Panc1 (cell line): ENCODE measurements at regions not wholly inside any gene's neighbourhood (a gene's known extent, or its start where the extent isn't known, plus 50 kb on each side); places are given as distances from the start of the nearest gene placed in this dataset.

Source experiments
- ATAC-seq: fragments of 200-7000 bp; cut with Tn5 transposase; 2 replicates; pipeline ENCODE4 v1.9.1; 2020; ENCODE audit warnings: mild to moderate bottlenecking, moderate library complexity
- BruUV-seq: library from RNA; stranded (reverse); fragments of 400-500 nt; replicated peaks from 2 replicates; lab custom pipeline; 2021; lab: Mats Ljungman, UMichigan
- CTCF ChIA-PET: fragments of 300-600 bp; sonication (Branson Sonifier 250); formaldehyde crosslinking; loops from one replicate; lab custom pipeline; 2022; ENCODE audit warnings: antibody characterized with exemption; lab: Charles Lee
- POLR2A ChIA-PET: fragments of 300-600 bp; sonication (Branson Sonifier 250); formaldehyde crosslinking; loops from one replicate; lab custom pipeline; 2022; ENCODE audit warnings: antibody characterized with exemption; lab: Charles Lee
- DNase-seq: peaks from one replicate; pipeline ENCODE4 v3.0.0-alpha.2; 2010; ENCODE audit warnings: low read depth, low spot score
- H3K27ac ChIP-seq: 2 replicates; pipeline ENCODE4 v1.5.1; 2011; ENCODE audit warnings: mild to moderate bottlenecking, low read length, inconsistent platforms
- H3K27me3 ChIP-seq: fragments of 200-500 bp; sonication (Bioruptor generic); 2 replicates; pipeline ENCODE4 v1.6.0; 2014; ENCODE audit warnings: low read length, inconsistent platforms; ENCODE audit not compliant: control insufficient read depth, insufficient read depth
- H3K36me3 ChIP-seq: fragments of 200-500 bp; sonication (Bioruptor generic); 2 replicates; pipeline ENCODE4 v1.5.1; 2014; ENCODE audit warnings: inconsistent platforms, mild to moderate bottlenecking, low read length, moderate library complexity; ENCODE audit not compliant: control insufficient read depth, insufficient read depth
- H3K4me1 ChIP-seq: 2 replicates; pipeline ENCODE4 v1.5.1; 2011; ENCODE audit warnings: inconsistent platforms, mild to moderate bottlenecking, low read length, moderate library complexity; ENCODE audit not compliant: control insufficient read depth, insufficient read depth
- H3K4me3 ChIP-seq, 2 experiments: 2 replicates each; pipeline ENCODE4 v1.5.1; 2011 to 2012; ENCODE audit warnings: low read depth in 2 of 2, low read length in 2 of 2, mild to moderate bottlenecking in 2 of 2, inconsistent platforms in 1 of 2, moderate library complexity in 1 of 2
- H3K9me3 ChIP-seq: fragments of 200-500 bp; sonication (Bioruptor generic); 2 replicates; pipeline ENCODE4 v1.5.1; 2014; ENCODE audit warnings: low read depth, mild to moderate bottlenecking, inconsistent platforms, low read length, moderate library complexity; ENCODE audit not compliant: control insufficient read depth, insufficient read depth
- CTCF ChIP-seq: fragments of 450-650 bp; IDR thresholded peaks from 2 replicates; pipeline ENCODE4 v1.5.1; 2017; ENCODE audit warnings: mild to moderate bottlenecking
- POLR2AphosphoS5 ChIP-seq: IDR thresholded peaks from 2 replicates; pipeline ENCODE4 v1.6.1; 2012; ENCODE audit warnings: mild to moderate bottlenecking, low read depth, low read length, moderate library complexity
- SIN3A ChIP-seq: IDR thresholded peaks from 2 replicates; pipeline ENCODE4 v1.6.1; 2012; ENCODE audit warnings: low read depth, mild to moderate bottlenecking, low read length, moderate library complexity, borderline replicate concordance; ENCODE audit not compliant: insufficient read depth
- TCF7L2 ChIP-seq: IDR thresholded peaks from 2 replicates; pipeline ENCODE4 v1.6.1; 2011; ENCODE audit warnings: mild to moderate bottlenecking, low read depth, low read length, inconsistent platforms
- in situ Hi-C: cut with HindIII; loops from 2 replicates; pipeline ENCODE4 v1.10.0; 2016; ENCODE audit warnings: low sequenced_read_pairs, low pct_unique_long_range_greater_than_20kb
- intact Hi-C: fragments of 100-400 bp; cut with micrococcal nuclease; formaldehyde crosslinking; loops from one replicate; pipeline ENCODE4 v1.10.0; 2022; ENCODE audit not compliant: unreplicated experiment
- TF ChIP-seq, protein P1 (sequence below), 2 experiments: IDR thresholded peaks; 2 replicates each; pipeline ENCODE4 v1.6.1; 2011 to 2012; ENCODE audit warnings: low read depth in 2 of 2, control low read depth in 1 of 2, low read length in 1 of 2, mild to moderate bottlenecking in 1 of 2, moderate library complexity in 1 of 2; ENCODE audit not compliant: insufficient read depth in 1 of 2

DNA sequence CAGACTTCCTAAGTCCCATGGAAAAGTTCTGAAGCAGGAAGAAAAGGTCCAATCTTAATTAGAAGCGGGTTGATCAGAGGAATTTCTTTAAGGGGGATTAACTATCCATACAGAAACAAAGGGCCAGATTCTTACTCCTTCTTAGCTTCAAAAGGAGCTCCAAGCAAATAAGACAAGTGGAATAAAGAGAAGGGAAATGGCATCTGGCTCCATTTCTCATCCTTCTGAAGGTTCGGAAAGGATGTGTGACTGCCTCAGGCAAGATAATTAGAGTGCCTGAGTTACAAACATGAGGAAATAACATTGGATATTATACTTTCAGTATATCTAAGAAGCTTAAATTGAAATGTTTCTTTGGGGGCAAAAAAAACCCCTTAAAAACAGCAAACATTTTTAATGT, 88.1 kb upstream of the ADAMTS19 start:
- H3K9me3 ChIP-seq = no peaks in the 10 kb centered on the region
- H3K27me3 ChIP-seq = no peaks in the 10 kb centered on the region
- H3K36me3 ChIP-seq = no peaks in the 10 kb centered on the region
- ATAC-seq (no peak), DNase-seq (no peak)
- H3K4me1 ChIP-seq = no peaks in the 10 kb centered on the region
- TF ChIP-seq, protein P1, sequence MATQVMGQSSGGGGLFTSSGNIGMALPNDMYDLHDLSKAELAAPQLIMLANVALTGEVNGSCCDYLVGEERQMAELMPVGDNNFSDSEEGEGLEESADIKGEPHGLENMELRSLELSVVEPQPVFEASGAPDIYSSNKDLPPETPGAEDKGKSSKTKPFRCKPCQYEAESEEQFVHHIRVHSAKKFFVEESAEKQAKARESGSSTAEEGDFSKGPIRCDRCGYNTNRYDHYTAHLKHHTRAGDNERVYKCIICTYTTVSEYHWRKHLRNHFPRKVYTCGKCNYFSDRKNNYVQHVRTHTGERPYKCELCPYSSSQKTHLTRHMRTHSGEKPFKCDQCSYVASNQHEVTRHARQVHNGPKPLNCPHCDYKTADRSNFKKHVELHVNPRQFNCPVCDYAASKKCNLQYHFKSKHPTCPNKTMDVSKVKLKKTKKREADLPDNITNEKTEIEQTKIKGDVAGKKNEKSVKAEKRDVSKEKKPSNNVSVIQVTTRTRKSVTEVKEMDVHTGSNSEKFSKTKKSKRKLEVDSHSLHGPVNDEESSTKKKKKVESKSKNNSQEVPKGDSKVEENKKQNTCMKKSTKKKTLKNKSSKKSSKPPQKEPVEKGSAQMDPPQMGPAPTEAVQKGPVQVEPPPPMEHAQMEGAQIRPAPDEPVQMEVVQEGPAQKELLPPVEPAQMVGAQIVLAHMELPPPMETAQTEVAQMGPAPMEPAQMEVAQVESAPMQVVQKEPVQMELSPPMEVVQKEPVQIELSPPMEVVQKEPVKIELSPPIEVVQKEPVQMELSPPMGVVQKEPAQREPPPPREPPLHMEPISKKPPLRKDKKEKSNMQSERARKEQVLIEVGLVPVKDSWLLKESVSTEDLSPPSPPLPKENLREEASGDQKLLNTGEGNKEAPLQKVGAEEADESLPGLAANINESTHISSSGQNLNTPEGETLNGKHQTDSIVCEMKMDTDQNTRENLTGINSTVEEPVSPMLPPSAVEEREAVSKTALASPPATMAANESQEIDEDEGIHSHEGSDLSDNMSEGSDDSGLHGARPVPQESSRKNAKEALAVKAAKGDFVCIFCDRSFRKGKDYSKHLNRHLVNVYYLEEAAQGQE (IDR thresholded peaks at IDR 0.05; ENCODE audit: insufficient read depth in 1 of 2, low read depth in 2 of 2, low read length in 1 of 2) = no peak
- TF ChIP-seq TCF7L2 (no peak), CTCF (no peak), POLR2AphosphoS5 (no peak), SIN3A (no peak)
- CTCF ChIA-PET = no interaction called here
- in situ Hi-C loops (no loop called here), intact Hi-C loops (no loop called here)
- H3K27ac ChIP-seq = no peak overlapping the region
- H3K4me3 ChIP-seq = no peak overlapping the region
- POLR2A ChIA-PET = no interaction called here
- no TSS peak for BruUV-seq

- ATAC-seq = no peak
- Histone ChIP-seq H3K4me1 (no peaks in the 10 kb centered on the region), H3K4me3 (no peak overlapping the region), H3K9me3 (no peaks in the 10 kb centered on the region), H3K27me3 (no peaks in the 10 kb centered on the region), H3K36me3 (no peaks in the 10 kb centered on the region), H3K27ac (no peak overlapping the region)
- ChIA-PET POLR2A (no interaction called here), CTCF (no interaction called here)
- intact Hi-C loops = no loop called here
- DNase-seq = no peak
- TF ChIP-seq POLR2AphosphoS5 (no peak), TCF7L2 (no peak), CTCF (no peak), SIN3A (no peak)
- TF ChIP-seq, protein P1 (IDR thresholded peaks at IDR 0.05; ENCODE audit: insufficient read depth in 1 of 2, low read depth in 2 of 2, low read length in 1 of 2) = no peak
- BruUV-seq = no TSS peak
- in situ Hi-C loops = no loop called here
Observed at GRCh38 chr5:129377504-129377903, 82.6 kb upstream of the ADAMTS19 start.
